NB4 (cell line): ENCODE measurements at regions not wholly inside any gene's neighbourhood (a gene's known extent, or its start where the extent isn't known, plus 50 kb on each side); places are given as distances from the start of the nearest gene placed in this dataset.

ENCODE experiments used
- CTCF ChIP-seq: IDR thresholded peaks from one replicate; pipeline ENCODE4 v1.5.1; 2012; ENCODE audit warnings: low read depth, low read length
- POLR2A ChIP-seq: IDR thresholded peaks from 2 replicates; pipeline ENCODE4 v1.6.1; 2011; ENCODE audit warnings: mild to moderate bottlenecking; ENCODE audit not compliant: insufficient read length; ENCODE audit errors: extremely low read depth

GRCh38 chr22:46082633-46083032 is 67.7 kb upstream of the PPARA start:
- TF ChIP-seq POLR2A (no peak), CTCF (no peak)
